ENCODE measurements at regions not wholly inside any gene's neighbourhood (a gene's known extent, or its start where the extent isn't known, plus 50 kb on each side); places are given as distances from the start of the nearest gene placed in this dataset.

DNA sequence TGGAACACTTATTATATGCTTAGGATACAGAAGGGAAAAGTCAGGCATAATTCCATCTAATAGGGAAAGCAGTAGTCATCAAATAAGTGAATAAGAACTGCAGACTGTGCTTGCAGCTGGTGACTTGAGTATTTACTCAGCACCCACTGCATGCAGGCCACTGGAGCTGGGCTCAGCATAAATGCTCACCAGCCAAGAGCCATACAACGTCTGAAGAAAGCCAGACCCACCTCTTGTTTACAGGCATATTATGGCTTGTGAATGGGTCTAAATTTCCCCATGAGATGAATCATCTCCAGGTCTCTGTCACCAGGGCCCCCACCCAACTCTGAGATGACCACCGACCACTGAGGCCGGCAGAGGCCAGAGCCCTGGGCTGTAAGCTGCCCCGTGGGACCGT is 123.8 kb upstream of the PKDCC start:
- TF ChIP-seq CTCF (IDR thresholded peaks at IDR 0.05; ENCODE audit: low read length) (no peak), EZH2phosphoT487 (IDR thresholded peaks at IDR 0.05; ENCODE audit: low read length) (no peak), EZH2 (optimal IDR thresholded peaks at IDR 0.05; ENCODE audit: low read depth, low read length) (no peak)

Data from MM.1S (cell line).